Activated CD8-positive, alpha-beta memory T cell treated with anti-CD3 and anti-CD28 coated beads, Interleukin-2, amount 50 U/mL, for 48 hours (primary cell): ENCODE measurements at regions not wholly inside any gene's neighbourhood (a gene's known extent, or its start where the extent isn't known, plus 50 kb on each side); places are given as distances from the start of the nearest gene placed in this dataset.

Experiments
- DNase-seq: peaks from one replicate; pipeline ENCODE4 v3.0.0-alpha.2; 2020

DNA sequence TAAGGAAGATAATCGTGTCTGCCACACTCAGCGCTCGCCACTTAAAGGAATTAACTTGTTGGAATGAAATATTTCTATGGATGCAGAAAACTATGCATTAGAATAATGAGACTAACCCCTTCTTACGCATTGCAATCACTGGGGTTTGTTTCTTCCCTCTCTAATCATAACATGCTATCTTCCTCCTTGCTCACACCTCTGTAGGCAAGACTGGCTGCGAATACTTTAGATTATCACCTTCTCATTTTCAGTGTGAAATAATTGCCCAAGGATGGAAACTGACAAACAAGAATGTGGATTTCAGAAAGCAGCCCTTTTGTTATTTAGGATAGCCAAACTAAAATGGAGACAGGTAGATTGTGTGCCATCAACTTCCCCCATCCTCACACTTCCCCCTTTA, 349.4 kb downstream of the MID1IP1 start:
- DNase-seq: no peak

DNA sequence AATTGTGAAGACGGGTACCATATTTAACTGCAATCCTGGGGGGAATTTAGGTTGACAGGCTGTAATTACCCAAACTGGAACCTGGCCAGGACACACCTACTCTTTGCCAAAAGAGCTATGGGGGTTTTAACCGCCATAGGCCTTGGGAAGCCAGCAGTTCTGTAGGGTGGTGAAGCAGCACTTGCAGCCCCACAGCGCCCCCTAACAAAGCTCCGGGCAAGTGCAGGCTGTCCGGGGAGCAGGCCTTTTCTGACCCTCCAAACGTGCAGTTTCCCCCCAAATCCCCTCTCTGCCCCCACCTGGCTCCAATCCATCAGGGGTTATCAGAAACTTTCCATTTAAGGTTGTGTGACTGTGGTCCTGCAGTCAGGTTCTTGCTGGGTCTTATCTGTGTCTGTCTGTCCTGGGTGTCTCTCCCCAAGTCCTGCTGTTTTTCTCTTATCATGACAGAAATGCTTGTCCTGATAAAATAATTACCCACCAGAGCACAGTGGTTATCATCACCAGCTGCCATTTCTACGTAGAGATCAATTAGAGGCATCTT, 350.9 kb downstream of the MID1IP1 start:
- DNase-seq: peak; percentile 74

DNA sequence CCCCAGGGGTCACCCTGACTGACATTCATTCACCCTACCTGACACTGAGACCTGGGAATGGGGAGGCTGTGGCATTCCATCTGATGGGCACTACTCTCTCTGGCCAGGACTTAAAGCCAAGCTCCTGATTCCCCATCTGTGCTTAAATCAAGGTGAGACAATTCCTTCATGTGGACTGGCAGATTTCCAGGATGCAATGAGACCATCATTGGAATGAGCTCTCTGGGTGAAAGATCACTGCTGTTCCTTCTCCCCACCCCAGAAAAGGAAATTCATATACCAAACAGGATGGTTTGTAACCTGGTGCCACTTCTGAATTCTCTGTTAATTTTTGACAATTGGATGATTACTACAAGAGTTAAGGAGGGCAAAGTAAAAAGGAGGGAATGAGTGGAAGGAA, 354.8 kb downstream of the MID1IP1 start:
- DNase-seq: no peak

DNA sequence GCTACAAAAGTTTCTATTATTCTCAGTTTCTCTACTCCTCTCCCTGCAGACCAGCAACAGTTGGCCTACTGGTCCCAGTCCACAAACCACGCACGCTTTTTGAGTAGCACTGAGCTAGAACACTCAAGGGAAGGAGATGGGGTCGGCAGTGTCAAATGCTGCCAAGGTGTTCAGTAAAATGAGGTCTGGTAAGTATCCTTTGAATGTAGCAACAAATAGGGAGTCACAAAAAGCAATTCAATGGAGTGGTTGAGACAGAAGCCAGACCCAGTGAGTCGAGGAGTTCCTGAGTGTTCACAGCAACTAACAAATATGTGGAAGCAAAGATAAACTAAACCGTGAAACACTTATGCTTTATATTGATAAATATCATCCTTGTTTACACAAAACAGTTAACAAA, 355.7 kb downstream of the MID1IP1 start:
- no peak for DNase-seq

DNA sequence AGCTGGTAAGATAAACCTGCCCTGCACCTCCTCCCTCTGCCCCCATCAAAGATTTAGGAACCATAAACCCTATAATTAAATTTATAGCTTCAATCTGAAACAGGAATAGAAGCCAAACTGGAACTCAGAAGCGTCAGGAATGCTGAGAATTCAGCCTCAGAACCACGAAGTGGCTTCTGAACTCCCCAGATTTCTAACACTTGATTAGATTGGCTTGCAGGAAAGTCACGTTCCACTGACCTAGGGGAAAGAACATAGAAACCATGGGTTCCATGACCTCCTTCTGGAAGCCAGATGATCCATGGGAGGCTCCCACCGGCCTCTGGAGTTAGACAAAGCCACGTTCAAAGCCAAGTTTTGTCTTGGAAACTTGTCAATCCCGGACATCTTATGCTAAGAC, 356.5 kb downstream of the MID1IP1 start:
- DNase-seq: no peak

DNA sequence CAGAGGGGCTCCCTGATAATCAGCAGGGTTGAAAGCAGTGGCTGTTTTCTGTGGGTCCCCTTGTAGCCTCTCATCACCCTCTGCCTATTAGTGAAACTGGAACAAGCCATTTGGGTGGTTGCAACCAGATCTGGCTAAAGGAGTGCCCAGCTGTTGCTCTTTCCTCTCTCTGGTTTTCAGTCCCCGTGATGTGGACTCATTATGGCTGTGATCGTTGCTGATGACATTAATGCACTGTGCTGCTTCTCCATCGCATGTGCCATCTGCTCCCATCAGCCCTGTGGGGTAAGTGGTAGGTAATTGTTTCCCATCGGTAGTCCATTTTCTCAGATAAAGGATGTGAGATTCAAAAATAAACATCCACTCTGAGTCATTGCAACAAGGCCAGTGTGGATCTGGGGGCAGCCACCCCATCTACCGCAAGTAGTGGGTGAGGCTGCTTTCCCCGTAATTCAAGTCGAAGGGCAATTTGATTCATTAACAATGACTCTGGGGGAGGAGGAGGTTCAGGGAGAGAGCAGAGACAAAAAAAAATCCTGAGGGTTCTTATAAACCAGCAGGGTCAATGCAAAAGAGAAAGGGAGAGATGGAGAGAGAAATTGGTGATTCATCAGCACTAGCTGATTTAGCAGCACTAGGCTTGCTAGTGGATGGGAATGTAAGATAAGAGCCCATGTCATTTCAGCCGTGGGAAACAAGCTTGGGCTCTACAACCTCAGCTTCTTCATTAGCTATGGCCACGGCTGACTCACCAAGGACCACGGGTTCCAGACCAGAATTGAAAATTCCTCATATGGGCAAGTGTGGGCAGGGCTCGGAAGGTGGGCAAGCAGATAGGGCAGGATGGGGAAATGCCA, 357.8 kb downstream of the MID1IP1 start:
- no peak for DNase-seq

DNA sequence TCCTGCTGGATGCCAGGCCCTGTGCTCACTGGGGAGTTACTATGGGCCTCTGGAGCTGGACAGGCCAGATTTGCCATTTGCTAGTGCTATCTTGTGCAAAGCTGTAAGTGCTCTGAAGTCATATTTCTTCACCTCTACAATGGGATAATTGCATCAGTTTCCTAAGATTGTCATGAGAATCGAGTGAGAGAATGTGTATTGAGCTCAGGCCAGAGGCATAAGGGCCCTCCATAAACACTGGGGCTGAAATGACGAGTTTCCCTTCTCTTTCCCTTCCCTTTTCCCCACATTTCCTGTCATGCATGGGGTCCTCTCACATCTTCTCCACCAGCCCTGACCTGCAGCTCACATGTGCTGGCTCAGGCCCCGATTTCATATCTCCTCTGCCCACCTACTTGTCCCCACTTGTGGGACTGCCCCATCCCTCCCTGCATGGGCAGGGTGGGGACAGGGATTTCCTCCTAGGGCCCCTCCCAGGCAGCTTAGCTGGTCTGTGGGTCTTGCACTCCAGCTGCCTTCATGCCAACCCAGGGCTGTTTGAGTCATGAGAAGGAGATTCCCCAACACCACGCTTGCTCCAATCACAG, 358.8 kb downstream of the MID1IP1 start:
- no peak for DNase-seq

DNA sequence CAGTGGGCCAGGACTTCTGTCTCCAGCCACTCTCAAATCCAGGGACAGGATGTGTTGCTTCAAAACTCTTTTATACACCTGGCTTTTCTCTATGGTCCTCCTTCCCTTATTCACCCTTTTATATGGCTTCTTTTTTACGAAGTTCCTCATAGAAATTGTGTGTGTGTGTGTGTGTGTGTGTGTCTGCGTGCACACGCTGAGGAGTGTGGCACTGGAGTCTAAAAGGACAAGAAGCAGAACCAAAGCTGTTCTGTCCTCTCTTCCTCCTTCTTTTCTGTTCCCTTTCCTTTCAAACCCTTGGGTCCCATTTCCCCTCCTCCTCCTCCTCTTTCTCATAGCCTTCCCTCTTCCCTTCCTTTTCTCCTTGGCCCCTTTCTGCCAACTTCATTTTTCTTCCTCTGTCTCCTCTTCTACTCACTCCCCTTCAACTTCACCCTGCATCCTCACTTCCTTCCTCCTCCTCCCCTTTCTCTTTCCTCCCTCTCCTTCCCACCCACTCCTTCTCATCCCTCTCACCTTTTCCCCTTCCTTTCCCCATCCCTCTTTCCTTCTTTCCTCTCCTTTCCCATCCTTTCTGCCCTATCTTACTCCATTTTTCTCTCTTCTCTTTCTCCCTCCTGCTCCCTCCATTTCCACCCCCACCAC, 360.5 kb downstream of the MID1IP1 start:
- no peak for DNase-seq

DNA sequence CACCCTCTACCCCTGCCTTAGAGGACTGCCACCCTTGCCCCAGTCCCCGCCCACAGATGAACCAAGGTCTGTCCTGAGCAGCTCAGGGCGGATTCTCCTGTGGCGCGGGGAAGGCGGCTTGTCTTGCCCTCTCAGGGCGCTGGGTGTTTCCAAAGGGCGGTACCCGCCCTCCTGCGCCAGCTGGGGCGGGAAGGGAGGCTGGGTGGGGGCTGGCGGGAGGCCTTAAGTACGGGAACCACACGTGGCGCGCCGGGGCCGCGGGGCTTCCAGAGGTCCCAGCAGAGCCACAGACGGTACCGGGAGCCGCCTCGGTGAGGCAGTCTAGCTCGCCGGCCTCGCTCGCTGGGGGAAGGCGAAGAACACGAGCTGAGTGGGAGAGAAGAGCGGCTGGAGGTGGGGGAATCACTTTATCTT, 361.1 kb downstream of the MID1IP1 start:
- peak; percentile 71 for DNase-seq

DNA sequence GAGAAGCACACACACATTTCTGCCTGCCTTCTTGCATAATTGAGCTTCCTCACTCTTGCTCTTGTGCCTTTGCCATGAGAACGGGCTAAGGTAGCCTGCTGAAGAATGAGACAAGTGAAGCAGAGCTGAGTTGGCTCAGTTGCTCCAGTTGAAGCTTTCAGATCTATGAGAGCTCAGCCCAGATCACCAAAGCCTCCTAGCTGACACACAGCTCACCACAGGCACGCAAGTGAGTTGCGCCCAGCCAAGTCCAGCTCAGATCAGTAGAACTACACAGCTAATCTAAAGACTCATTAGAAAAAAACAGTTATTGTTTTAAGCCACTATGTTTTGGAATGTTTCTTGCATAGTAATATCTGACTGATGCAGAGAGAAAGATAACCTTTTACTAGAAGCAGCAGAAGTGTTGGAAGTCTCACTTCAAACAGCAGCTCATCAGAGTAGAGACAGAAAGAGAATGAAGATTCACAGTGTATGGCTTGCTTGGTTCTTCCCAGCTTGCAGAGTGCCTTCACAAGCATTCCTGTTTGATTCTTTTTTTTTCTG, 362.4 kb downstream of the MID1IP1 start:
- peak; percentile 61 for DNase-seq

DNA sequence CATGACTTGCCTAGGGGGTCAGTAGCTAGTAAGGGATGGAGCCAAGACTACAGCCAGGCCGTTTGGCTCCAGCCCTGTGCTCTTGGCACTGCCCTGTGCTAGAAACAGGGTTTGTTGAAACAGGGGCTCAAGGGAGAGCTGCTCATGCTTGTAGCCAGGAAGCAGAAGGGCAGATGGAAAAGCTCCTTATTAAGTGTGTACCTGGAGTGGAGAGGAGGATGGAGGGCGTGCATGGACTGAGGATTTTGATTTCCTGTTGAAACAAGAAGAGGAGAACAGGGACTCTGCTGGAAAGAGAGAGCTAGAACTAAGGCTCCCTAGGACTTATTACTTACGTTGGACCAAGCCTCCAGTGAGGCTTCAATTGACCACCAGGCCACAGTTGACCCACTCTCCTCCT, 363.0 kb downstream of the MID1IP1 start:
- no peak for DNase-seq

DNA sequence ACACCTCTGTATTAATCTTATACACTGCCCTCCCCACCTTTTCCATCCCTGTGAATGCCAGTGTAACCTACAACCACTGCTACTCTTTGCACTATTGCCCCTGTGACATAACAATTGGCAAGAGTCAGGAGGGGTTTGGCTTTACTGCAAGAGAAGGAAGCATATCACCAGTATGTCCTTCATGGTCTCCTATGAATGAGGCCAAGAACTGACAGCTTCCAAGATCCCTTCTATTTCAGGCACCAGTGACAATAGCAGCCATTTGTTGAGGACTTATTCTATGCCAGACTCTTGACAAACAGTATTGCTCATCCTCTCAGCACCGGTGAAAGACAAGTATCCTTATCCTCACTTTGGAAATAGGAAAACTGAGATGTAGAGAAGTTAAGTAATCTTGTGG, 363.9 kb downstream of the MID1IP1 start:
- no peak for DNase-seq

DNA sequence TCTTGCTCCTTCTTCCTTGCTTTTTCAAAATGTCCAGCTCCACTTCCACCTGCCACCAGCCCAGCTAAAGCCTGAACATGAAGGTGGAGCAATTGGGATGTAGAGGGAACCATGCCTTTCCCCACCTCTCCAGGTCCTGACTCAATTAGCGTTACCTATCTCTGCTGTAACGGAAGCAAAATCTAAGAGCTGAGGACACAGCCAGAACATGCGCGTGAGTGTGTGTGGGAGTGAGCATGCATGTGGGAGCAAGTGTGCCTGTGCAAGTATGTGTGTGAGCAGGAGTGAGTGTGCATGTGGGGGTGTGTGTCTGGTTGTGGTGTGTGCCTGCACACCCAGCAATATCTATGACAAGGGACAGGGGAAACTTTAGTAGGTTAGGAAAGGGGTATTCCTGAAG, 364.5 kb downstream of the MID1IP1 start:
- no peak for DNase-seq

DNA sequence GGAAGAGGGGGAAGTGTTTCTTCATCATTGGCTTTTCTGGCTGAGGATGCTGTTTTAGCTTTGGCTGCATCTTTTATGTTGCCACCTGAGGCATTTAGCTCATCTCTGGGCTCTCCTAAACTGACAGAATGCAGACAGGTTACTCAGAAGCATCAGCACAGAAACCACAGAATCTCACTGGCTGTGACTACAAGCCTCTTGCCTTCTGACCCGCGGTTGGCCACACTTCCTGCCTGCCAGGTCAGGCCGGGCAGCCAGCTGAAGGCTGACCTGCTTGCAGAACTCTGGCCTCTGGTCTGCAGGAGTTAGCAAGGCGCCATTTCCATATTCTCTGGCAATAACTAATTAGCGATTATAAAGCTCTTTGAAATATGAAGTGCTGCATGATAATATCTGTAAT, 366.5 kb downstream of the MID1IP1 start:
- DNase-seq: no peak

DNA sequence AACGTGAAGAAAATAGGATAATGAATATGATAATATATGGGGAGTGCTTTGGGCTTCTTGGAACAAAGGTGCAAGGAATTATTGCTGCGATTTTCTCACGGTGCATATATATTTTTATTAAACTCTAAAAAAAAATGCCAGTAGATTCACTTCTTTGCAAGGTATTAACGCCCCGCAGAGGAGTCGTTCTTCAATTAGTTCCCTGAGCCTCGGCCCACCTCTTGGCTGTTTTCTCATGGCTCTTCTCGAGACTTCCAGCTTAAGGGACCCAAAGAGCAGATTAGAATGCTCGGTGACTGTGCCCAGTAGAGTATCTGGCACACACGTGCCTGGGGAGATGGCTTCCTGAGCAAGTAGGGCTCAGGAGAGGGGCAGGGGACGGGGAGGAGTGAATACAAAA, 367.4 kb downstream of the MID1IP1 start:
- no peak for DNase-seq

DNA sequence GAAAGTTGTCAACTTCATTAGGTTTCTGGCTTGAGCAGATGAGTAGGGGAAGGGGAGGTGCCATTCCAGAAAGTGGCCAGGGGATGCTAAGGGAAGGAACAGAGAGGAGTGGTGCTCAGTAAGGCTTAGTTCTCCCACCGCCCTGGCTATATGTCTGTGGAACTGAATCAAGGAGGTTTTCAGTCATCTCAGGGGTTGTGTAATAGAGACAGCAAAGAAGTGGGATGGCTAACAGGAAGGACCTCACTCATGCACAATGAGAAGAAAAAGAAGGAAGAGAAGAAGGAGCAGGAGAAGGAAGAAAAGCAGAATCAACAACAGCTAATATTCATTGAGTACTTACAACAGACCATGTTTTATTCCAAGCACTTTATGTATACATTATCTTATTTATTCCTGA, 368.7 kb downstream of the MID1IP1 start:
- no peak for DNase-seq

DNA sequence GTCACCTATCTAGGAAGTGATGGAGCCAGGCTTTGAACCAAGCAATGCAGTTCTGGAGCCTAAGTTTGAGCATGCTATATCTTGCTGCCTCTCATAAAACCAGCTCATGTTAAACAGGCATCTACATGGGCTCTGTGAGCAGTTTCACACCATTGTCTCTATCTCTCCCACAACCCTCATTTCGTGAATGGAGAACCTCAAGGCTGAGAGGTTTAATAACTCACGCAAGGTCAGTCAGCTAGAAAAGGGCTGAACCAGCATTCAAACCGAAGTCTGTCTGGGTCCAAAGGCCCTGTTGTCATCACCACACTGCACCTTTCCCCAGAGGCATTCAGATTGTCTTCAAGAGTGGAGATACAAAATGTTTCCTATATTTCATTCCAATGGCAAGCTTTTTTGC, 369.2 kb downstream of the MID1IP1 start:
- no peak for DNase-seq

DNA sequence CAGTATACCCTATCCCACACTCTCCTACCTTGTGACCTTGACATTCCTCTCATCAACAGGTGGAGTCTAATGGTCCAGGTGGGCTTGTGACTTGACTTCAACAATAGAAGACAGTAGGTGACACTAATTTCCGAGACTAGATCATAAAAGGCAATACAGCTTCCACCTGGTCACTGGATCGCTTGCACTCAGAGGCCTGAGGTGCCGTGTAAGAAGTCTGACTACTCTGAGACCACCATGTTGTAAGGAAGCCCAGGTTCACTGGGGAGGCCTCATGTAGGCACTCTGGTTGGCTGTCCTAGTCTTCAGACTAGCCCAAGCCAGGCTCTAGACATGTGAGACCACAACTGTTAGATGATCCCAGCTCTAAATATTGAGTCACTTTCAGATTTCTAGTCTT, 370.4 kb downstream of the MID1IP1 start:
- DNase-seq: no peak

DNA sequence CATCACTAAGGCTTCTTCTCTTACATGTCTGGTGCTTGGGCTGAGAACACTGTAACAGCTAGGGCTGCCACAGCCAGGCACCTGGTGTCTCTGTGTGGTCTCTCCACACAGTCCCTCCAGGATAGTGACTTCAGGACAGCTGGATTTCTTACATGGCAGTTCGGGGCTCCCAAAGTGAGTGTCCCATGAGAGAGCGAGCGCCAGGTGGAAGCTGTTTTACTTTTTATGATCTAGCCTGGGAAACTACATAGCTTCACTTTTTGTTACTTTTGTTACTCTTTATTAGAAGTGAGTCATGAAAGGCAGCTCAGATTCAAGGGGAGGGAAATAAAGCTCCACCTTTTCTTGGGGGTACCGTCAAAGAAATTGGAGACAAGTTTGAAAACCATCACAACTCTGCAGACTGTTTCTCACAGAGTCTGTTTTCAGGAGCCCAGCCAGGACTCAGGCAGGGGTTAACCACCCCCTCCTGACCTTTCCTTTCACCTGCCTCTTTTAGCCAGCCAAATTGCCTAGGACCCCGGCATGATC, 373.0 kb downstream of the MID1IP1 start:
- DNase-seq: no peak

DNA sequence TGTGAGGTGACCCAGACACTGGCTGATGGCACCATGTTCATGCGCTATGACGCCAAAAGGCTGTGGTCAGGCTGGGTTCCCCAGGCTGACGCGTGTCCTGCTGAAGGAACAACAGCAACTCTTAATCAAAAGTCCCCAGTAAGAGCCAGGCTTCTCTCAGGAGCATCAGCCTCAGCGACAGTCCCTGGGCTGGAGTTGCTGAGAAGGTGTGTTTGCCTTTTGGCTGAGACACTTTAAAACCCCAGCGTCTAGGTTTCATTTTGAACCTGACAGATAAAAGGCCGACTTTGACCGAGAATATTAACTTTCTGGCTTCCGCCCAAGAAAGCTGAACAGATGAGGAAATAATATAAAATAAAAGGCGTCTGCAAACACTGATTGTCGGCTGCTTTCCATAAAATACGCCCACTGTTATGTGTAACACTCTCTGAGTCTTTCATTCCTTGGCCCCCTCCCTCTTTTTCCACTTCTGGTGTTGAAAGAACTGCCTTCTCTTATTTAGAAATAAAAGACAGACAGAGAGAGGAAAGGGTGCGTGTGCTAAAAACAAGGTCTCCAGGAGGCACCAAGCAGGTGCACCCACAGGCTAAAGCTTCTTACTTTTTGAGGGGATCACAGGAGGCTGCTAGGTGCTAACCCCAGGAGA, 373.6 kb downstream of the MID1IP1 start:
- peak; percentile 59 for DNase-seq

DNA sequence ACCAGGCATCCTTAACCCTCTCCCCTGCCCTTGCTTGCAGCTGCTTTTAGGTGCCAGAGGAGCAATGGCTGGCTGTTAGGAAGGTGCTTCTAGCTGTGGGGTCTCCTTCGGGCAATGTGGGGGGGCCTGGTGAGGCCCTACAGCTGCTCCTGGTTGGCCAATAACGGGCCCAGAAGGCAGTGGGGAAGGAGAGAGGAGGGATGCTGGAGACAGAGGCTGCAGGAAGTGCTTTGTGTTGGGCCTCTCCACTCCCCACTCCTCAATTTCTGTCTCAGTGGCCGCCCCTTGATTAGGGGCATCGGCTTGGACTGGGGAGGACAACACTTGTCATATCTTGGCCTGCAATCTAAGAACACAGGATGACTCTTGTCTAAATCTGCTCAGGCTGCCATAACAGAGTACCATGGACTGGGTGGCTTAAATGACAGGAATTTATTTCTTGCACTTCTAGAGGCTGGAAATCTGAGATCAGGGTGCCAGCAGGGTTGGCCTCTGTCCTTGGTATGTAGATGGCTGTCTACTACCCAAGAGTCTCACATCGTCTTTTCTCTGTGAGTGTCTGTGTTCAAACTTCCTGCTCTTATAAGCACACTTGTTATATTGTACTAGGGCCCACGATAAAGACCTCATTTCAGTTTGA, 374.3 kb downstream of the MID1IP1 start:
- DNase-seq: no peak

DNA sequence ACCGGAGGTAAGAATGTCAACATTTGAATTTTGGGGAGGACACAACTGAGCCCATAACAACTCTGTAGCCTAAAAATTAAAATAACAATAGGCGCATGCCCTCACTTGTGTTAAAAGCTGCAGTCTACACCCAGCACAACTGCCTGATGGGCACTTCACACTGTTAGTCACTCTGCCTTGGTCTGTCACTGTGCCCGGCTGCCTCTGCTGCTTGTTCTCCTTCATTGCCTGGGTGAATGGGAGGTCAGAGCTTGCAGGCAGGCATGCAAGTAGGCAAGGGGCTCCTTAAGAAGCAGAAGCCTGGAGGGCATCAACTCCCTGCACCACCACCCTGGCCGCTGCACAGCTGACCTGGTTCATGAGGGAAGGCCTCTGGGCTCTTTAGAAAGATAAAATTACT, 374.8 kb downstream of the MID1IP1 start:
- DNase-seq: no peak
